Glomerular visceral epithelial cell (primary cell): ENCODE measurements at regions not wholly inside any gene's neighbourhood (a gene's known extent, or its start where the extent isn't known, plus 50 kb on each side); places are given as distances from the start of the nearest gene placed in this dataset.

Source experiments
- DNase-seq: peaks from one replicate; pipeline ENCODE4 v3.0.0-alpha.2; 2016; ENCODE audit errors: extremely low spot score

- DNase-seq = no peak
Observed at GRCh38 chrX:57848857-57849256, 61.4 kb downstream of the ZXDA start.

GRCh38 chrX:57822818-57823217 lies 87.4 kb downstream of the ZXDA start:
- DNase-seq = no peak

- no peak for DNase-seq
Observed at GRCh38 chrX:57822398-57822797, 87.9 kb downstream of the ZXDA start.

- peak; percentile 42 for DNase-seq
Observed at GRCh38 chrX:57821703-57822387, 88.4 kb downstream of the ZXDA start.

GRCh38 chrX:57817302-57817701 lies 93.0 kb downstream of the ZXDA start:
- DNase-seq = no peak

GRCh38 chrX:57772637-57773036 lies 92.6 kb upstream of the NLRP2B start:
- DNase-seq = no peak

GRCh38 chrX:57771689-57772088 lies 91.6 kb upstream of the NLRP2B start:
- no peak for DNase-seq

GRCh38 chrX:57752866-57753265 lies 72.8 kb upstream of the NLRP2B start:
- no peak for DNase-seq

GRCh38 chrX:57741107-57741506 lies 61.0 kb upstream of the NLRP2B start:
- DNase-seq = no peak

- DNase-seq = no peak
Observed at GRCh38 chrX:57737881-57738280, 57.8 kb upstream of the NLRP2B start.
